Ectodermal cell (in vitro differentiated cells): ENCODE measurements at regions not wholly inside any gene's neighbourhood (a gene's known extent, or its start where the extent isn't known, plus 50 kb on each side); places are given as distances from the start of the nearest gene placed in this dataset.

Source experiments
- H3K27ac ChIP-seq: 2 replicates; pipeline ENCODE4 v1.7.0; 2013; ENCODE audit warnings: mild to moderate bottlenecking, low read depth, low read length; ENCODE audit not compliant: insufficient read depth, poor library complexity, severe bottlenecking
- H3K27me3 ChIP-seq: 2 replicates; pipeline ENCODE4 v1.7.0; 2013; ENCODE audit warnings: mild to moderate bottlenecking, low read length; ENCODE audit not compliant: insufficient read depth, control insufficient read depth, poor library complexity, severe bottlenecking
- H3K36me3 ChIP-seq: one replicate; pipeline ENCODE4 v1.7.0; 2013; ENCODE audit warnings: low read length; ENCODE audit not compliant: control insufficient read depth, insufficient read depth
- H3K4me1 ChIP-seq: one replicate; pipeline ENCODE4 v1.7.0; 2013; ENCODE audit warnings: low read length; ENCODE audit not compliant: control insufficient read depth, insufficient read depth
- H3K4me3 ChIP-seq: 2 replicates; pipeline ENCODE4 v1.7.0; 2013; ENCODE audit warnings: low read depth, low read length, control low read depth; ENCODE audit not compliant: insufficient read depth
- H3K9me3 ChIP-seq: 2 replicates; pipeline ENCODE4 v1.7.0; 2013; ENCODE audit warnings: mild to moderate bottlenecking, low read length, moderate library complexity; ENCODE audit not compliant: control insufficient read depth
- WGBS, 2 experiments: methylation state at CpG; one replicate each; pipeline ENCODE4 v1.1.7; 2013; ENCODE audit warnings: missing lambda C conversion rate in 2 of 2; 5-methylcytosine and 5-hydroxymethylcytosine counted together

DNA sequence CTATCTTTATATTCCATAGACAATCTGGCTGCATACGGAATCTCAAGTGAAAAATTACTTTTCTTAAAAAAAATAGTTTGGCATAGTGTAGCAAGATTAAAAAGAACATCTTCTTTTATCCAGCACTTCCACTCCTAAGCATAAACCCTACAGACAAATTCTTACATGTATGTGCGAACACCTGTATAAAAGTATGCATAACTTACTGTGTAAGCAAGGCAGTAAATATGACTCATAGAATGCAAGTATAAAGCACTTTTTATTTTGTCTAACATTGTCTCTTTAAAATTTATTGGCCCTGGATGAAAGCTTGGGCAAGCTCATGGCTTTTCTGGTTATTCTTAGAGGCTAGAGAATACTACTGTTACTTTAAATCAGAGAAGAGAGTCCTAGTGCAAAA, 86.4 kb downstream of the MSX2 start:
- WGBS, 2 experiments: 83% methylated on average over 1 of the region's 2 CpGs; no CpG with 5 or more reads in 1 of the 2 experiments
- Histone ChIP-seq H3K36me3 (no peaks in the 10 kb centered on the region), H3K27me3 (no peaks in the 10 kb centered on the region), H3K4me3 (no peak overlapping the region), H3K9me3 (no peaks in the 10 kb centered on the region), H3K4me1 (no peaks in the 10 kb centered on the region), H3K27ac (no peak overlapping the region)

DNA sequence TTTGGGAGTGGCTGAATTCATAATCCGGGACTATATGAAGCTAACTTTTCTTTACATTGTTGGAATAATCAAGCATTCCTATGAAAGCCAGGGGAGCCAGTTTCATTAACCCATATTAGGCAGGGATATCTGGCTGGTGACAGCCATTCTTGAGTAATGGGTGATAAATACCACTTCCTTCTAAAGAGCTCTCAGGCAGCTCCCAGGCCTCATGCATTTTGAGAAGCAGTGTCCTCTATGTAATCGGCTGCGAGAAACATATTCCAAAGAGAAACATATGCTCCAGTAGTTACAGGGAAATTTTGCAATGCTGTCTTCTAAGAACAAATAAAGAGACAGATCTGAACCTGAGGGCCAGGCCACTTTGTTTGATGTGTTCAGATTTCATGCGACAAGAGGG, 83.1 kb downstream of the MSX2 start:
- Histone ChIP-seq H3K36me3 (no peaks in the 10 kb centered on the region), H3K27me3 (no peaks in the 10 kb centered on the region), H3K4me1 (no peaks in the 10 kb centered on the region), H3K9me3 (peaks cover 3% of the 10 kb centered on the region), H3K27ac (no peak overlapping the region), H3K4me3 (no peak overlapping the region)
- 88 to 94% methylated on average over 3 to 4 of the region's 4 CpGs for WGBS, 2 experiments

DNA sequence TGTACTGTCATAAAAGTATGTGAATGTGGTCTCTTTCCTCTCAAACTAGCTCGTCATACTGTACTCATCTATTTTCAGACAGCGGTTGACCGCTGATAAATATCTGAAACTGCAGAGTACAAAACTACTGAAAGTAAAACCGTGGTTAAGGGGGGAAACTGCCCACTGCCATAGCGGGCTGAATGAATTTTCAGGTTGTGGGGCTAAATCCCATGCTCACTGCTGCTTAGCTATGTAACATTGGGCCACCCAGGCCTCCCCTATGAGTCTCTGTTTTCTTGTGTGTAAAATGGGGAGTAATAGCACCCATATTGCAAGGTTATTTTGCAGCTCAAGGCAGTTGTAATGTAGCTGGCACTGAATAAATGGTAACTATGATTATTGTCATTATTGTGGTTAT, 82.3 kb downstream of the MSX2 start:
- Histone ChIP-seq H3K27ac (no peak overlapping the region), H3K9me3 (peaks cover 3% of the 10 kb centered on the region), H3K27me3 (no peaks in the 10 kb centered on the region), H3K4me1 (no peaks in the 10 kb centered on the region), H3K36me3 (no peaks in the 10 kb centered on the region), H3K4me3 (no peak overlapping the region)
- 82 to 85% methylated on average over 5 of the region's 5 CpGs for WGBS, 2 experiments

DNA sequence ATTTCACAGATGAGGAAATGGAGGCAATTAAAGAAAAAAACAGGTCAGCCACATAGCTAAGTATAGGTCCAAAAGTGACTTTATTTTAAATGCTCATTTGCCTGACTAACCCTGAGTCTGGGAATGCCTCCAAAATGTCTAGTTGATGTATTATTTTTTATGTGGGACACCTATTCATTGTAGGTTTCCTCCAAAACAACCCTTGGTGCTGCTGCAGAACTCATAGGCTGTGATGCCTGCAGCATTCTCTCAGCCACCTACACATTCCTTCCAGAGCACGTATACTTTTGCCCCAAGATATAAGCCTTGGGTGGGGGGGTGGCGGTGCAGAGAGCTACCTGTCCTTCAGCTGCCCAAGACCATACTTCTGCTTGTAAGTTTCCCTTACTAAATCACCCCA, 77.4 kb downstream of the MSX2 start:
- 88 to 95% methylated on average over 2 of the region's 2 CpGs for WGBS, 2 experiments
- Histone ChIP-seq H3K27ac (no peak overlapping the region), H3K4me3 (no peak overlapping the region)

DNA sequence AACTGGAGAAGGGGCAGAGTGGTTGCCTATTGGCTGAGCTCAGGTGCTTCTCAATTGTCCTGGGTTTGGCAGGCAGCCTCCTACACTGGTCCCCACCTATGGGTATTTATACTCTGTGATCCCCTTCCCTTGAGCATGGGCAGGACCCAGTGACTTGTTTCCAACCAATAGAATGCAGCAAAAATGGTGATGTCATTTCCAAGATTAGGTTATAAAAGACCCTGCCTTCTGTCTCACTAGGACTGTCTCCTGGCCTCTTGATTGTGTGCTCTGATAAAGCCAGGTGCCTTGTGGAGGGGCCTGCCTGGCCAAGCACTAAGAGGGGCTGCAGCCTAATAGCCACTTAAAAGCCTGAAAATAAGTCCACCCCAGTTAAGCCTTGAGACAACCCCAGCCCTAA, 76.1 kb downstream of the MSX2 start:
- no peak overlapping the region for H3K4me3 ChIP-seq
- no peaks in the 10 kb centered on the region for H3K36me3 ChIP-seq
- H3K27ac ChIP-seq: no peak overlapping the region
- peaks cover 2% of the 10 kb centered on the region for H3K4me1 ChIP-seq
- peaks cover 1% of the 10 kb centered on the region for H3K9me3 ChIP-seq
- no peaks in the 10 kb centered on the region for H3K27me3 ChIP-seq

More for the DNA sequence above, 77.4 kb downstream of the MSX2 start:
- Histone ChIP-seq H3K4me1 (peaks cover 2% of the 10 kb centered on the region), H3K9me3 (peaks cover 3% of the 10 kb centered on the region), H3K27me3 (no peaks in the 10 kb centered on the region), H3K36me3 (no peaks in the 10 kb centered on the region)

DNA sequence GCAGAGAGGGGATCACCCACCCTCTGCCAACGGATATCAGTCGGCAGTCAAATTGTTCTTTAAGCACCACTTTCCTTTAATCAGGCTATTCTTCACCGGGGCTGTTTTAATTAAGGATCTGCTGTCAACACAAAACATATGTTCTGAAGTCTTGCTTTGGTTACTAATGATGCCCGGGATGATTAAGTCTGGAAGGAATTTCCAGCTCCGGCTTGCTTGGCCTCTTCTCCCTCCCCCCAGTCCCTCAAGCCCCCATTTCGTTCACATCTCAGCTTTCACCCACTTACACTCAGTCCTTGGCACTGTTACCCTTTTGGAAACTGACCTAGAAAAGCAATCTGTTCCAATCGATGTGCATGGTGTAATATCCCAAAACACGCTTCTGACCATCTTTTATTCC, 74.7 kb downstream of the MSX2 start:
- Histone ChIP-seq H3K4me1 (peaks cover 2% of the 10 kb centered on the region), H3K36me3 (no peaks in the 10 kb centered on the region), H3K27me3 (no peaks in the 10 kb centered on the region), H3K4me3 (no peak overlapping the region), H3K27ac (no peak overlapping the region), H3K9me3 (no peaks in the 10 kb centered on the region)
- WGBS, 2 experiments: 84 to 85% methylated on average over 8 of the region's 8 CpGs

DNA sequence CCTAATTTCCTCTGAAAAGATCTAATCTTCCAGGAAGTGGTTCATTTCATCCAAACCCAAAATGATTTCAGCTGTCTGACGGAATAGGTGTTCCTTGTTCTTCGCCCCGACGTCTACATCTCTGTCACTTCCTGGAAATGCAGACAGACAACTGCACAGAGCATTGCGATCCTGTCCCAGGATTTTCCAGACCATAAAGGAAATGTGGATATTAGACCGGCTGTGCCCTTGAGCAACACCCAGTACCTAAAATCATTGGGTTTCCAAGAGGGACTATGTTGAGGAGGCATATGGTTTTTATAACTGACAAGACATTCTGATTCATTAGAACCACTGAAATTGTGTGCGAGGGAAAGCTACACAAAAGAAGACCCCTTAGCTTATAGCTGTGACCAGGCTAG, 74.2 kb downstream of the MSX2 start:
- H3K9me3 ChIP-seq: no peaks in the 10 kb centered on the region
- H3K27me3 ChIP-seq: no peaks in the 10 kb centered on the region
- 91 to 94% methylated on average over 7 of the region's 7 CpGs for WGBS, 2 experiments
- no peak overlapping the region for H3K4me3 ChIP-seq
- H3K27ac ChIP-seq: no peak overlapping the region
- H3K36me3 ChIP-seq: no peaks in the 10 kb centered on the region
- peaks cover 2% of the 10 kb centered on the region for H3K4me1 ChIP-seq

DNA sequence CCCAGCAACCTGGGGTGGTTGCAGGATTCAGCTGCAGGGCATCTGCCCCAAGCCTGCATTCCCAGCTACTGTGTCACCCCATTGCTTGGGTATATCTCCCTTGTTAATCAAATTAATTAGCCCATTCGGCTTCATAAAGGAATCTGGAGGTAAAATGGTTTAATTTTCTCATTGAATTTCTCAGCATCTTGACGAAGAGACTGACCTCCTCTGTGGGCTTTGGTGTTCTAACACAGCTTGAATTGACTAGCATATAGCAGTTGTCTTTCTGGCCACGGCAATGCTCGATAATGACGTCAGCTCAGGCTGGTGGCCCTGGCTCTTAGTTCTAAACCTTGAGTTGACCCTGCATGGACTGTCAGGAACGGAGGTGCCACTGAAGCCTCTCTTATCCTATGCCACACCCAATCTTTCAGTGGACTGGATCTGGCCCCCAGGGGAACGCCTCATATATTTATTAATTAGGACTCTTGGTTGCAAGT, 72.4 kb downstream of the MSX2 start:
- WGBS, 2 experiments: 92 to 96% methylated on average over 6 to 7 of the region's 7 CpGs
- peaks cover 3% of the 10 kb centered on the region for H3K27me3 ChIP-seq
- H3K9me3 ChIP-seq: no peaks in the 10 kb centered on the region
- peaks cover 2% of the 10 kb centered on the region for H3K4me1 ChIP-seq
- H3K36me3 ChIP-seq: no peaks in the 10 kb centered on the region
- no peak overlapping the region for H3K4me3 ChIP-seq
- no peak overlapping the region for H3K27ac ChIP-seq

DNA sequence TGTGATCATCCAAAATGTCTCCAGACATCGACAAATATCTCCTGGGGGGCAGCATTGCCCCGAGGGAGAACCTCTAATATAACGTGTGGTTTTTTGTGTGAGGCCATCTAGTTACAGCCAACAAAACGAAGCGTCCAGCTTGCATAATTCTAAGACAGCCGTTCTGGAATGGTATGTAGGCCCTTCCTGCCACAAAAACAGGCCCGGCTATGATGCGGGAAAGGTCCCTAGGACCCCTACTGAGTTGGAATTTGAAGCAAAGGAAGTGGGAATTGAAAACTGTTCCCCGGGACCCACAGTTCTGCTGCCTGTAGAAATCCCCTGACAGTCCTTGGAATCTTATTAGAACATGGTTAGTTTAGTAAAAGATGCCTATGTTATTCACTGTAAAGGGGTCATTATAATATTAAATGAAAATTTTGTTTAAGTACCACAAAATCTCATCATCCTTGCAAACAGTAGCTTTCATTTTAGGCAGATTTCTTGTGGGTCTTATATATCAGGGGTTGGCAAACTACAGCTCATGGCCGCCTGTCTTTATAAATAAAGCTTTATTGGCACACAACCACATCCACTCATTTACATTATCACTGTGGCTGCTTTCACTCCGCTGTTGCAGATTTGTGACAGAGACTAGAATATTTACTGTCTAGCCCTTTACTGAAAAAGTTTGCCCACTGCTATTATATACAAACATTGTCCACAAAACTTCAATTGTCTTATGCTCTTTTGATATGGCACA, 70.7 kb downstream of the MSX2 start:
- H3K9me3 ChIP-seq: no peaks in the 10 kb centered on the region
- H3K36me3 ChIP-seq: no peaks in the 10 kb centered on the region
- peaks cover 3% of the 10 kb centered on the region for H3K27me3 ChIP-seq
- no peak overlapping the region for H3K4me3 ChIP-seq
- no peak overlapping the region for H3K27ac ChIP-seq
- peaks cover 2% of the 10 kb centered on the region for H3K4me1 ChIP-seq
- 50 to 51% methylated on average over 11 of the region's 11 CpGs for WGBS, 2 experiments

DNA sequence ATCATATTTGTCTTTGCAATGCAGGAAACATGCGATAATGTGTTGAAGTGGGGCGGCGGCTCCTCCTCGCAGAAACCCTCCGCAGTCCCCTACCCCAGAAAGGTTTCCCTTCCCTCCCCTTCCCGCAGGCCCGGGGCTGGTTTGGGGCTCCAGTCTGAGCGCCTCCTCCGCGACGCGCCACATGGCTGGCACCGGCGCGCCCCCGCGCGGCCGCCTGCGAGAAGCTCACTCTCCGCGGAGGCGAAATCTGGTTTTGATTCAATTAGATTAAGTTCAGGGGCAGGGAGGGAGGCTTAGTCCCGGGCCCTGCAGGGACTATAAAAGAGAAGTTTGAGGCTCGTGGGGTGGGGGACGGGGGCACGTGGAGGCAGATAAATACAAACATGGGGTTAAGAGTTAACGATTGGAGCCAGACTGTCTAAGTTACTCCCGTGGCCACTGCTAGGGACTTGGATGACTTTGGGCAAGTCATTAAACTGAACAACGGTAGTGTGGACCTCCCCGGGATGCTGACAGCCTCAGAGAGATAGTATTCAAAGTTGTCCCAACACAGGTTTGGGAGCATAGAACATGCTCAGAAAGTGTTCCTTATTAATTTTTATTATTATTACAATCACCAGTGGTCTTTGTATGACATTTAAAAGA, 69.4 kb downstream of the MSX2 start:
- Histone ChIP-seq H3K9me3 (no peaks in the 10 kb centered on the region), H3K4me1 (peaks cover 2% of the 10 kb centered on the region), H3K27me3 (peaks cover 3% of the 10 kb centered on the region), H3K4me3 (no peak overlapping the region), H3K27ac (no peak overlapping the region), H3K36me3 (no peaks in the 10 kb centered on the region)
- 7 to 9% methylated on average over 30 to 31 of the region's 31 CpGs for WGBS, 2 experiments
